Dedifferentiated amniotic fluid mesenchymal stem cell (primary cell): ENCODE measurements at regions not wholly inside any gene's neighbourhood (a gene's known extent, or its start where the extent isn't known, plus 50 kb on each side); places are given as distances from the start of the nearest gene placed in this dataset.

Experiments
- DNase-seq: peaks from one replicate; pipeline ENCODE4 v3.0.0-alpha.2; 2016; ENCODE audit errors: extremely low spot score

- DNase-seq = no peak
These were observed 109.8 kb downstream of the DDX1 start for GRCh38 chr2:15701341-15701907.

- no peak for DNase-seq
These were observed 110.3 kb downstream of the DDX1 start for GRCh38 chr2:15701991-15702390.

- DNase-seq = no peak
These were observed 110.8 kb downstream of the DDX1 start for GRCh38 chr2:15702452-15702851.

- DNase-seq = no peak
These were observed 111.7 kb downstream of the DDX1 start for GRCh38 chr2:15703365-15703869.

GRCh38 chr2:15704086-15704787 is 112.6 kb downstream of the DDX1 start:
- DNase-seq = no peak

- no peak for DNase-seq
These were observed 113.1 kb downstream of the DDX1 start for GRCh38 chr2:15704788-15705115.

- DNase-seq = no peak
These were observed 113.6 kb downstream of the DDX1 start for GRCh38 chr2:15705310-15705709.

- no peak for DNase-seq
These were observed 114.2 kb downstream of the DDX1 start for GRCh38 chr2:15705839-15706386.

GRCh38 chr2:15706424-15706823 is 114.8 kb downstream of the DDX1 start:
- no peak for DNase-seq

- DNase-seq = no peak
These were observed 115.4 kb downstream of the DDX1 start for GRCh38 chr2:15706986-15707632.

- no peak for DNase-seq
These were observed 116.5 kb downstream of the DDX1 start for GRCh38 chr2:15708161-15708560.

- DNase-seq = no peak
These were observed 117.5 kb downstream of the DDX1 start for GRCh38 chr2:15708865-15709820.

- DNase-seq = no peak
These were observed 119.6 kb downstream of the DDX1 start for GRCh38 chr2:15711126-15711860.

- no peak for DNase-seq
These were observed 121.1 kb downstream of the DDX1 start for GRCh38 chr2:15712551-15713342.

- DNase-seq = no peak
These were observed 121.8 kb downstream of the DDX1 start for GRCh38 chr2:15713475-15713874.

GRCh38 chr2:15714002-15714401 is 122.3 kb downstream of the DDX1 start:
- DNase-seq = no peak

- no peak for DNase-seq
These were observed 122.9 kb downstream of the DDX1 start for GRCh38 chr2:15714609-15715008.

- no peak for DNase-seq
These were observed 123.9 kb downstream of the DDX1 start for GRCh38 chr2:15715596-15715995.

- DNase-seq = no peak
These were observed 126.7 kb downstream of the DDX1 start for GRCh38 chr2:15718103-15718943.
